DND-41 (cell line): ENCODE measurements at regions not wholly inside any gene's neighbourhood (a gene's known extent, or its start where the extent isn't known, plus 50 kb on each side); places are given as distances from the start of the nearest gene placed in this dataset.

Experiments used
- ATAC-seq: fragments of 200-7000 bp; cut with Tn5 transposase; 3 replicates; pipeline ENCODE4 v1.9.1; 2021; ENCODE audit warnings: low read depth; ENCODE audit not compliant: insufficient read depth
- DNase-seq: peaks from one replicate; pipeline ENCODE4 v3.0.0-alpha.2; 2020
- H2AFZ ChIP-seq: 2 replicates; pipeline ENCODE4 v1.6.0; 2012; ENCODE audit warnings: low read depth, low read length
- H3K27ac ChIP-seq: 2 replicates; pipeline ENCODE4 v1.5.1; 2012; ENCODE audit warnings: low read length, inconsistent platforms
- H3K27me3 ChIP-seq: fragments of 200-600 bp; sonication (generic); 2 replicates; pipeline ENCODE4 v1.6.0; 2012; ENCODE audit warnings: low read length, mild to moderate bottlenecking, inconsistent platforms; ENCODE audit not compliant: insufficient read depth, poor library complexity
- H3K36me3 ChIP-seq: 2 replicates; pipeline ENCODE4 v1.5.1; 2012; ENCODE audit warnings: low read length, inconsistent platforms; ENCODE audit not compliant: insufficient read depth
- H3K4me1 ChIP-seq: 2 replicates; pipeline ENCODE4 v1.5.1; 2012; ENCODE audit warnings: mild to moderate bottlenecking, low read length; ENCODE audit not compliant: insufficient read depth
- H3K4me2 ChIP-seq: 2 replicates; pipeline ENCODE4 v1.6.0; 2012; ENCODE audit warnings: mild to moderate bottlenecking, moderate library complexity, low read length, inconsistent platforms; ENCODE audit not compliant: insufficient read depth
- H3K4me3 ChIP-seq, 2 experiments: fragments of 200-600 bp in 1 of 2; shearing (Covaris generic) in 1 of 2; 2 replicates each; pipeline ENCODE4 v1.5.1; 2012 to 2016; ENCODE audit warnings: inconsistent platforms in 2 of 2, low read length in 2 of 2, mild to moderate bottlenecking in 2 of 2, low read depth in 1 of 2, moderate library complexity in 1 of 2
- H3K79me2 ChIP-seq: 2 replicates; pipeline ENCODE4 v1.6.0; 2012; ENCODE audit warnings: low read length, inconsistent platforms; ENCODE audit not compliant: insufficient read depth
- H3K9ac ChIP-seq: 2 replicates; pipeline ENCODE4 v1.6.0; 2012; ENCODE audit warnings: low read depth, mild to moderate bottlenecking, inconsistent platforms, low read length, moderate library complexity
- H3K9me3 ChIP-seq: 2 replicates; pipeline ENCODE4 v1.5.1; 2012; ENCODE audit warnings: low read length, moderate library complexity, mild to moderate bottlenecking, inconsistent platforms; ENCODE audit not compliant: insufficient read depth, severe bottlenecking
- H4K20me1 ChIP-seq: 2 replicates; pipeline ENCODE4 v1.6.0; 2012; ENCODE audit warnings: low read length; ENCODE audit not compliant: insufficient read depth
- CTCF ChIP-seq: IDR thresholded peaks from 2 replicates; pipeline ENCODE4 v1.5.1; 2012; ENCODE audit warnings: borderline replicate concordance, low read length, moderate library complexity, mild to moderate bottlenecking; ENCODE audit not compliant: poor library complexity, severe bottlenecking; ENCODE audit errors: extremely low read depth
- EZH2 ChIP-seq: IDR thresholded peaks from 3 replicates; pipeline ENCODE4 v1.6.1; 2012; ENCODE audit warnings: borderline replicate concordance, low read depth, mild to moderate bottlenecking, moderate library complexity, low read length, inconsistent platforms; ENCODE audit not compliant: severe bottlenecking

DNA sequence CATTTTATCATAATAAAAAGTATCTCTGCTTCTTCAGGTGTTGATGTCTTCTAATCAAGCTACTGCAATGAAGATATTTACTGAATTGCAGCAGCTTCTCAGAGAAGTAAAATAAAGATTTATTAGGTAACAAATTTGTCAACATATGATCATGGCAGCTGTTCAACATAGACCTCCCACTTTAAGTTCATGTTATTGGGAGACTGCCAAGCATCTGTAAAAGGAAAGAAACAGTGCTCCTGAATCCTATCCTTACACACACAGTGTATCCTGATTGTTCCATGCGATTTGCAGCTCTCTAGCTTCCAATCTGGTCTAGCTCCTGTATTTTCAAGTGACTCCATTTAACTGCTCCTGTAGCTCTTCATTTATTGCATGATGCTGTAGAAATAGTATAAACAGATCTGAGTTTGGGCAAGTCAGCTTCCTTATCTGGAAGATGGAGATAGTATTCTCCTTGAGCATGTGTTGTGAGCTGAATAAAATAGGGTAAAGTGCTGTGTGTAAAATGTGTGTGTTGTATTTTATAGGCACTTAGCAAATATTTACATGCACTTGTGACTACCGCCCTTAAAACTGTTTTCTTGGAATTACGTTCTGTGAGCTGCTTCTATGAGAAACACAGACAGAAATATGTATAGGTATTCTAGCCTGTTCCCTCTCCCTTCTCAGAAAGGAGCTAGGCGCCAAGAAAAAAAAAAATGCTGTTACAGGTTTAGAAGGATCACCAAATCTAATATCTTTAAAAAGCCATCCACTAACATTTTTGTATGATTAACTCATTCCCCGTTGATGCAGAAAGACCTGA, 290.6 kb downstream of the JRKL start:
- H3K36me3 ChIP-seq = no peaks in the 10 kb centered on the region
- TF ChIP-seq EZH2 (no peak), CTCF (no peak)
- no peak for ATAC-seq
- H3K4me3 ChIP-seq = no peak overlapping the region
- H3K27me3 ChIP-seq = no peaks in the 10 kb centered on the region
- no peak overlapping the region for H3K9ac ChIP-seq
- no peak overlapping the region for H2AFZ ChIP-seq
- H3K79me2 ChIP-seq = no peaks in the 10 kb centered on the region
- no peaks in the 10 kb centered on the region for H4K20me1 ChIP-seq
- DNase-seq = no peak
- H3K9me3 ChIP-seq = no peaks in the 10 kb centered on the region
- no peak overlapping the region for H3K4me2 ChIP-seq
- no peaks in the 10 kb centered on the region for H3K4me1 ChIP-seq
- no peak overlapping the region for H3K27ac ChIP-seq

GRCh38 chr11:96681019-96681716, 291.4 kb downstream of the JRKL start:
- Histone ChIP-seq H4K20me1 (no peaks in the 10 kb centered on the region), H3K9me3 (no peaks in the 10 kb centered on the region), H3K27me3 (no peaks in the 10 kb centered on the region), H3K4me2 (no peak overlapping the region), H2AFZ (no peak overlapping the region), H3K4me3 (no peak overlapping the region), H3K79me2 (no peaks in the 10 kb centered on the region), H3K27ac (no peak overlapping the region), H3K36me3 (no peaks in the 10 kb centered on the region), H3K4me1 (no peaks in the 10 kb centered on the region), H3K9ac (no peak overlapping the region)
- DNase-seq (no peak), ATAC-seq (no peak)
- TF ChIP-seq EZH2 (no peak), CTCF (no peak)

GRCh38 chr11:96694338-96694737, 304.5 kb downstream of the JRKL start:
- no peaks in the 10 kb centered on the region for H3K27me3 ChIP-seq
- H3K4me2 ChIP-seq = no peak overlapping the region
- TF ChIP-seq EZH2 (no peak), CTCF (no peak)
- ATAC-seq (no peak), DNase-seq (no peak)
- H3K4me1 ChIP-seq = no peaks in the 10 kb centered on the region
- H4K20me1 ChIP-seq = no peaks in the 10 kb centered on the region
- no peak overlapping the region for H2AFZ ChIP-seq
- H3K4me3 ChIP-seq = no peak overlapping the region
- no peaks in the 10 kb centered on the region for H3K36me3 ChIP-seq
- no peaks in the 10 kb centered on the region for H3K9me3 ChIP-seq
- no peaks in the 10 kb centered on the region for H3K79me2 ChIP-seq
- no peak overlapping the region for H3K27ac ChIP-seq
- no peak overlapping the region for H3K9ac ChIP-seq
